Posterior cingulate gyrus (tissue), 11 donors: ENCODE measurements at regions not wholly inside any gene's neighbourhood (a gene's known extent, or its start where the extent isn't known, plus 50 kb on each side); places are given as distances from the start of the nearest gene placed in this dataset.

Experiments
- DNase-seq, 10 donors: peaks; one replicate each; pipeline versions ENCODE4 v3.0.0 to v3.0.0-alpha.2; 2020 to 2021; ENCODE audit warnings: mixed read lengths in 3 of 10
- intact Hi-C: fragments of 100-400 bp; cut with DNase I; formaldehyde crosslinking; loops from one replicate; pipeline ENCODE4 v1.15.1; 2023

DNA sequence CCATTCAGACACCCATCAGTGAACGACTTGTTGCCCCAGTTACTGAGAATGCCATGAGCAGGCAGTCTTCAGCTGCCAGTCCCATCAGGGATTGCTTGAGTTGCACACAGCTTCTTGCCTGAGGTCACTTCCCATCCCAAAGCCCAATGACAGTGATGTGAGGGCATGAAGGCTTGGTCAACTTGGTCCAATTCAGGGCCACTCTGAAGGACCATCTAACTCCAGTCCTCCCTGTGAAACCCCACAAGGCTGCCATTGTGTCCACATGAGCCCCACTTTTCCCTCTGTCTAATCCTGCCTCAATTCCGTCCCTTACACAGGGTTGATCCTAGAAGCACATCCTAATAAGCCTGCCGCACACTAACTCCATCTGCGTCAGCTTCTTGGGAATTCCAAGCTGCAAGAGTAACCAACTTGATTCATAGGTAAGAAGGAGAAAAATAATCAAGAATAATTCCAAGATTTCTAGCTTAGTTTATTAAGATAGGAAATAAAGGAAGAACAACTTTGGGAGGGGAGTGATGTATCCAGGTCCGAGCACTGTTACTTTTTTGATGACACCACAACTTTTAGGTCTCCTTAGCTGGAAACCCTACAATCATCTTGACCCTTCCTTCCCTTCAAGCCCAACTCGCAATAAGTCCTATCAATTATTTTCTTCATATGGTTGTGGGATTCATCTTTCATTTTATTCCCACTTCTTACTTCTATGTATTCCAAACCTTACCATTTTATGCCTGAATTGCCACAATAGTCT, 110.9 kb downstream of the LRRC30 start:
- intact Hi-C loops, result no loop called here
- no peak for DNase-seq

DNA sequence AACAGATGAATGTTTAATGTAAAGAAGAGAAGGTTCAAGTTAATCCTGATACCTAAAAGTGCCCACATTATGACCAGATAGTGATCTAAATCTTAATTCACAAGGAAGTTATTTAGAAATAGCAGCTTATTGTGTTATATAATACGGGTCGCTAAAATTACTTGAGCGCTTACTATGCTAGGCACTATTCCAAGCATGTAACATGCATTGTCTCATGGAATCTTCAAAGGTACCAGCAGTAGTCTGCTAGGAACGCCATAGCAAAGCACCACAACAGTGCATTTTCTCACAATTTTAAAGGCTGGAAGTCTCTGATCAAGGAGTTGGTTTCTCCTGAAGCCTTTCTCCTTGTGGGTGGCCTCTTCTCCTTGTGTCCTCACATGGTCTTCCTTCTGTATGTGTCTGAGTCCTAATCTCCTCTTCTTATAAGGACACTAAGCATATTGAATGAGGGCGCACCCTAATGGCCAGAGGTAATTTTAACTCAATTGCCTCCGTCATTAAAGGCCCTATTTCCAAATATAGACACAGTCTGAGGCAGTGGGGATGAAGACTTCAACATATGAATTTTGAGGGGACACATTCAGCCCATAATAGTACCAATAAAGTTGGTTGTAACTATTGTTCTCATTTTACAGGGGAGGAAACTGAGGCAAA, 118.4 kb downstream of the LRRC30 start:
- intact Hi-C loops, result no loop called here
- no peak for DNase-seq

DNA sequence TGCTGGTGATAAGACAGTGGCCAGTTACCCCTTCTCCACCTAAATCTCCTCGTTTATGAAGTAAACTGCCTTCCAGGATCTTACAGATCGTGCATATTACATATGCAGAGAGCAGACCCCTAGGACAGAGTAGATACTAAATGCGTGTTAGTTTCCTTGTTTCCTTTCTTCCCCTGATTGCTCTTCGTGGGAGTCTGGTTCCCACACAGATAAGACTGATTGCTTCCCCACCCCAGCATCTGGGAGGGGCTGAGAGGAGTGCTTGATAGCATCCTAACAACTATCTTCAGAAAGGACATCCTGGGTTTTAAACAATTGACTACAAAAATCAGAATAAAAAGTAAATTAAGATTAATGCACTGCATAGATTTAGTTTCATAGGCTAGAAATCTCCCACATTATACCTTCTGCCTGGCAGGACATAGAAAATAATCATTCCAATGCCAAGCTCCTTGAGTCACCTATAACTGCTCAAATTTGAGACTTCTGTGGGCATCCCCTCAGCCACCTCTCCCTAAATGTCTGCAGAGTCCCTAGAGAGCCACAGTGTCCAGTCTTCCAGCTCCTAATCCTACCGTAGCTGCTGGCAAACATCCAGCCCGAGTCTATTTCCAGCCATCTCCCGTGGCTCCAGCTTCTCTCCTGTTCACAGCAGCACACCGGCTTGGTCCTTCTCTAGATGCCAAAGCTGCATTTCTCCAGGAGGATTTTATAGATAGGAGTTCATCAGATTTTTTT, 128.3 kb downstream of the LRRC30 start:
- intact Hi-C loops, result no loop called here
- DNase-seq, result peak in 1 of 10 donors; percentile 24

DNA sequence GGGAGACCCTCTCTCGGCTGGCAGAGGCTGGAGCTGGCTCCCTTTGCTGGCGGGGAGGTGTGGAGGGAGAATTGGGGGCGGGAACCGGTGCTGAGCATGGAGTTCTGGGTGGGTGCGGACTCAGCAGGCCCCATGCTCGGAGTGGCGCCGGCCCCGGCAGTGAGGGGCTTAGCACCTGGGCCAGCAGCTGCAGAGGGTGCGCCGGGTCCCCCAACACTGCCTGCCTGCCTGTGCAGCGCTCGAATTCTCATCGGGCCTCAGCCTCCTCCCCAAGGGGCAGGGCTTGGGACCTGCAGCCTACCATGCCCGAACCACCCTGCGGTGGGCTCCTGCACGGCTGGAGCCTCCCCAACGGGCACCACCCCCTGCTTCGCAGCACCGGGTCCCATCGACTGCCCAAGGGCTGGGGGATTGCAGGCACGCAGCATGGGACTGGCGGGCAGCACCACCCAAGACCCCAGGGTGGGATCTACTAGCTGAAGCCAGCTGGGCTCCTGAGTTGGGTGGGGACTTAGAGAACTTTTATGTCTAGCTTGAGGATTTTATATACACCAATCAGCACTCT, 129.8 kb downstream of the LRRC30 start:
- intact Hi-C loops, result loop anchor here (10.0 kb wide), 1 partner anchor 204 kb away; the partner anchor contains the start of gene PTPRM
- DNase-seq, result peak in 1 of 10 donors; percentile 76

DNA sequence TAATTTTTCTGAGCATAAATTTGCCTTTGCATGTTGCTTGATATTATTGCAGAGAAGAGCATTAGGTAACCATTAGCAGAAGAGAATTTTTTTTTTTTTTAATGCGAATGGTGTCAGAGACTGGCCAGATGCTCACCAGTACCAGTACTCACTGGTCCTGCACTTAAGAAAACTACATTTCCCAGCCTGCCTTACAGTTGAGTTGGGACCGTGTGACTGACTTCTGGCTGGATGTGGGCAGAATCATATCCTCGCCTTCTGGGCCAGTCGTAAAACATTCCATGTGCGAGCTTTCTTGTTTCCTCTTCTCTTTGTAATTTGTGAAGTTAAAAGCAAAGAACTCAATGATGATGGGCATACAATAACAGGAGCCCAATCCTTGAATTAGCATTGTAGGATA, 132.4 kb downstream of the LRRC30 start:
- DNase-seq, result no peak
- intact Hi-C loops, result loop anchor here (10.0 kb wide), 1 partner anchor 201 kb away; the partner anchor contains the start of gene PTPRM

DNA sequence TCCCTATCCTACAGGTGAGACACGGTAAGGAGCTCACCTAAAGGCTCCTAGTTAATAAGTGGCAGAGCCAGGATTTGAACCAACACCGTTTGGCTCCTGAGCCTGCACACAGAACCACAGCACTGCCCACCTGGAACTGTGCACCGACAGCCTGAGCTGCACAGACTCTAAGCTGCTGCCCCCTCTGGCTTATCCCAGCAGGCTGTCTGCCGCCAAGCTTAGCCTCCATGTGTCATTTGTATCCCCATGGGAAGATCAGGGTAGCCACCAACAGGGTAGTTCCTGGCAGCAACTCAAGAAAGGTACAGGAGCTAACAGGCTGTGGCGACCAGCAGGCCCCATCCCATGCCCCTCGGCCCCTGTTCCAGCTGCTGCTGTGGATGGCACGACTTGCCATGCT, 135.7 kb downstream of the LRRC30 start:
- intact Hi-C loops, result loop anchor here (10.0 kb wide), 1 partner anchor 198 kb away; the partner anchor contains the start of gene PTPRM
- DNase-seq, result no peak

DNA sequence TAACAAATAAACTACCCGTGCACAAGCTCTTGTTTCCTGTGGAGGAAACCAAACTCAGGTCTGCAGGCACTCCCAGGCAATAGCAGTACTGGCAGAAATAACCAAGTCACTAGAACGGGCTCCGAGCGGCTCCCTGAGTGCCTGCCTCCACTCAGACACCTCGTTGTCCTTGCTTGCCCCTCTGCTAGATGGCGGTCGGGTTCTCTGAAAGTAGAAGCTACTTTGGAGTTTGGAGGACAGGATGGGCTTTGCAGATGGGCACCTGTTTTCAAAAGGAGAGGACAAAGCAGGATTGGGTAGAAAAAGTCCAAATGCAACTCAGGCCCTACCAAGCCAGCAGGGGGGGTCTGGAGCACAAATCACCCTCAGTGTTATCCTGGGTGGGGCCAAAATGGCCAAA, 136.4 kb downstream of the LRRC30 start:
- intact Hi-C loops, result loop anchor here (10.0 kb wide), 1 partner anchor 197 kb away; the partner anchor contains the start of gene PTPRM
- no peak for DNase-seq

DNA sequence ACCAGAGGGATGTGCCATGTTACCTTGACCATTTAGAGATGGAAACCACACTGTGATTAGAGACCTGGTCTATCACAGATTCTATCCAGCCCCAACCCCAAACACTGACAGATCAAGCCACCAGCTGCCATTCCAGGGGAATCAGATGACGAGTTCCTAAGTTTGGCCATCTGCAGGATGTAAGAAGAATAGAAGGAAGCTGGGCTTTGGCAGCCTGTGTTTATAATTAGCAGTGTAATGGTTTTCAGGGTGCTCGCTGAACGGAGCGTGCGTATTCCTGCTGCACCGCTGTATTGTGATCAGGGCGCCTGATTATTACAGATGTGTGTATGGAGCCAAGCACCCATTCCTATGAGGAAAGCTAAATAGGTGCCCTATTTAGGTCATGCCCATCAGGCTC, 138.1 kb downstream of the LRRC30 start:
- intact Hi-C loops, result loop anchor here (10.0 kb wide), 1 partner anchor 196 kb away; the partner anchor contains the start of gene PTPRM
- no peak for DNase-seq

DNA sequence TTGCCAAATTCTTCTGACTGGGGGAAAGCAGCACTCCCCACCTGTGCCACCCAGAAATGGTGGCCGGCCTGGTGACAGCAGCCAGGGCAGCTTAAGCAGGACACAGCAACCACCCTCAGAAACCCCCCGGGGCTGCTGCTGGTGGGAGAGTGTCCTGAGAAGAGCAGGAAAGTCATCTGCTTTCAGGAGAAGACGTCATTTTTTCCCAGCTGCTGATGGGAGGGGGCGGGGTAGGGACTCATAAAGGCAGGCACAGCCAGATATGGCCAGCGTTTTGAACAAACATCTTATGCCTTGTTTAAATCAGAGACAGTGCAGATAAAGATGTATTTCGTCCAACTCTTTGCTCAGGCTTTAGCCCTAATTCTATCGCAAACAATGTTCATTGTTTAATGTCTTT, 139.5 kb downstream of the LRRC30 start:
- intact Hi-C loops, result no loop called here
- peak in 2 of 10 donors; percentile 16 to 36 for DNase-seq

DNA sequence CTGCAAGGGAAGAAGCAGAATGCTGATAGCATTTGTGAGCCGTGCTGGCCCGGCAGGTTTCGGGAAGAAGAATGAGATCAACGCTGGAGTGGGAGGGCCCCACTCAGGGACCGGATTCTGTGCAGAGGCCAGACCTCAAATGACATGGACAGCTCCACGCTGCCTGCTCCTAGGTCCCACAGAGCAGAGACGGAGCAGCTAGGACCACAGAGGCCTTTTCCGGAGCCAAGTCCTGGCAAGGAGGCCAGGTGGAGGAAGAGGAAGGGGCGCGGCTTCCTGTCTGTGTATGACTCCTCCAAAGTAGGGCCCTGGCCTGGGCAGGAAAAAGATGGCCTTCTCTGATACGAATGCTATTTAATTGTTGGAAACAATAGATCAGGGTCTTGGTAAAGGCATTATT, 139.9 kb downstream of the LRRC30 start:
- DNase-seq, result peak in 2 of 10 donors; percentile 20
- intact Hi-C loops, result no loop called here

DNA sequence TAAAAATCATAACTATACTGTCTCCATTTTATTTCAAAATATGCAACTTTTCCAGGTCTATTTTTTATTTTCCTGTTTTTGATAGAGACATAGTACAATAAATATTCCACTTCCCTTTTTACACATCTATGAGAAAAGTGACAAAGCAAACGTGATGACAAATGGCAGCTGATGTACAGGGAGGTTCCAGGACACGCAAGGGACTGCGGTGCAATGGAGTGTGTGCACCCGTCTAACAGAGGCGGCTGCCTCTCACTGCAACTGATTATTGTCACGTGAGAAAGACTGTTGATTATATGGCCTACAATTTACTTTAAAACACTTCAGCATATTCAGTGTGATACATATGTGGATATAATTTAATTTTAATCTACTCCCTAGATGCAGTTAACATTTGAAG, 142.6 kb downstream of the LRRC30 start:
- no peak for DNase-seq

DNA sequence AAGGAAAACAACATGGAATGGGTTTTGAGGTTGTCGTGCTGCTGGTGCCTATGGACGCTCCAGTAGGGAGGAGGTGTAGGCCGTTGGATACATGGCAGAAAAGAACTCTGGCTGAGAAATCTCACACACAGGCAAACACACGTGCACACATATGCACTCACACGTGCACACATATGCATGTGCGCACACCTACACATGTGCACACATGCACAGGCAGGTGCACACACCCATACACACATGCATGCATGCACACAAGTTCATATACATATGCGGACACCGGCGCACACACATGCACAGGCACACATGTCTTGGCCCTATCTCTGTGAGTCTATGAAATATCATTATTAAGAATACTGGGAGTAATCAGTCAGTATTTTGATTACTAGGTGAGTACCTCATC, 150.4 kb downstream of the LRRC30 start:
- intact Hi-C loops, result no loop called here
- DNase-seq, result no peak

More for the DNA sequence above, 142.6 kb downstream of the LRRC30 start:
- intact Hi-C loops, result no loop called here

DNA sequence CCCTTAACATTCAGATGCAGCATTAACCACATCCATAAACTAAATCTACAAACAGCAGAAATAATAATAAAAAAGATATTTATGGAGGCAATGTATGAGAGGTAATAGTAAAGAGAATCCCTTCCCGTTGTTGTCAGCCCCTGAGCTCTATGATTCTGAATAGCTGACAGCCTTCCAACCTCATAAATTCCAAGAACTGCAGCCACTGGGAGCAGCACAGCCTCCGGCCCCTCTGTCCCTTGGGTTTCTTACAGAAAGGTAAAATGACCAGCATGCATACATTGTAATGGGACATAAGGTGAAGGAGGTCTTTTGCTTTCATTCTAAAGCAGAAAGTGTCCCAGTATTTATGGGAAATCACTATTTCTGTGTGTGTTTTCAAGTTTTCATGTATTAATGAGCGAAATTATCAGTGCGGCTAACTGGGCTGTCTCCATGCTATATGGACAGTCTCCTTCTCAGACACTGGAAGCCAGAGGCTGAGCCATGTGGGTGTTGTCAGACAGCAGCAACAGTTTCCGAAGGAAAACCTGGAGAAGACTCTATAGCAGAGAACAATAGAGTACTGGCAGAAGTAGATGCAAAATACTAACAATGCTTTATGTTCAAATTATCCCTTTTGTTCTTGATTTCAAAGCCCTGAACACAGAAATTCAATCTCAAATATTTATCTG, 151.6 kb downstream of the LRRC30 start:
- no peak for DNase-seq
- intact Hi-C loops, result no loop called here

DNA sequence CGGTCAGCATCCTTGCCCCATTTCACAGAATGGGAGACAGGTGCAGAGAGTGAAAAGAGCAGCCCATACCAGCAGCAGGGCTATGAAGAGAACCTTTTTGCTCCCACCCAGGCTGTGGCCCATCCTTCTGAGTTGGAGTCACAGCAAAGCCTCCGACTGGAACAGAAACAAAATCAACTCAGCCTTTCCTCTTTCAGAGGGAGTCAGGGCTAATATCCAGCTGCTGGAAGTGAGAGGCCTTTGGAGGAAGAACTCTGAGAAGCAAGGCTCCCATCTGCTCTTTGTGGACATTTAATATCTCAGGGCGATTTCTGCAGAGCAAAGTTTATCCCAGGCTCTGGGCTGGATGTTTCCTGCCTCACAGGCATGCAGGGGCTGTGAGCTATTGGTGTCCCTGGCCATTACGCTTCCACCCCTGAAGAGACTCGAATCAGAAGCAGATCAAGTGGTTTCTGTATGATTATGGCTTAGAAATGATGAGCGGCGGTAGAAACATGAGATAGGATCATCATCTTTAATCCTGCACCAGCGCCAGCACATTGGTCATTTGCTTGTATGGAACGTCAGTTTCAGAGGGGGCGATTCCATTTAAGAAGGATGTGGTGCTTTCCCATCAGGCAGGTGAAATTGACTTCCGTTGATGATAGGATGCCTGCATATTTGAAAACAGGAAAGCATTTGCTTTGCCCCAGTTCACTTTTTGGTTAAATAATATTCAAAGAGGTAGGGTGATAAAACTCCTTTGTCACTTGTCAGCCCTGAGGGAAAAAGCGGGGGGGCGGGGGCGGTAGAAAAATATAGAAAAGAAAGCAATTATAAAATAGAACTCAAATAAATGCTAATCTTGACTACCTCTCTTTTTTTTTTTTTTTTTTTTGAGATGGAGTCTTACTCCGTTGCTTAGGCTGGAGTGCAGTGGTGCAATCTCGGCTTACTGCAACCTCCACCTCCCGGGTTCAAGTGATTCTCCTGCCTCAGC, 152.4 kb downstream of the LRRC30 start:
- DNase-seq, result no peak
- intact Hi-C loops, result no loop called here

DNA sequence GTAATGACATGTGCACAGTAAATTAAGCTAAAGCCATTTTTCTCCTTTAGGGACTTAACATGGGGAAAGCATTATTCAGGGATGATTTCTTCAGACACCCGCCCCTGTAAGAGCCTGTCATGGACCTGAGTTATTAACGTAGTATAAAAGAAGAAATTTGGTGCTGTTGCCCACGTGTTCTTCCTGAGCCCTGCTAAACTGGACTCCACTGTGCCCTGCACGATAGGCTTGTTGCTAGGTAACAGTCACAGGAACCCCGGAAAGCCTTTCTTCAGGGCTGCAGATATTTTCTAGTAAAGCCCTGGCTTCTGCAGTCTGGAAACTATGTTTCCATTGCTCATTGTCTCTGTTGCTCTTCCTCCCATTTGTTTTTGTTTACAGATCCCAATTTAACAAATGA, 157.9 kb downstream of the LRRC30 start:
- no peak for DNase-seq
- intact Hi-C loops, result no loop called here

DNA sequence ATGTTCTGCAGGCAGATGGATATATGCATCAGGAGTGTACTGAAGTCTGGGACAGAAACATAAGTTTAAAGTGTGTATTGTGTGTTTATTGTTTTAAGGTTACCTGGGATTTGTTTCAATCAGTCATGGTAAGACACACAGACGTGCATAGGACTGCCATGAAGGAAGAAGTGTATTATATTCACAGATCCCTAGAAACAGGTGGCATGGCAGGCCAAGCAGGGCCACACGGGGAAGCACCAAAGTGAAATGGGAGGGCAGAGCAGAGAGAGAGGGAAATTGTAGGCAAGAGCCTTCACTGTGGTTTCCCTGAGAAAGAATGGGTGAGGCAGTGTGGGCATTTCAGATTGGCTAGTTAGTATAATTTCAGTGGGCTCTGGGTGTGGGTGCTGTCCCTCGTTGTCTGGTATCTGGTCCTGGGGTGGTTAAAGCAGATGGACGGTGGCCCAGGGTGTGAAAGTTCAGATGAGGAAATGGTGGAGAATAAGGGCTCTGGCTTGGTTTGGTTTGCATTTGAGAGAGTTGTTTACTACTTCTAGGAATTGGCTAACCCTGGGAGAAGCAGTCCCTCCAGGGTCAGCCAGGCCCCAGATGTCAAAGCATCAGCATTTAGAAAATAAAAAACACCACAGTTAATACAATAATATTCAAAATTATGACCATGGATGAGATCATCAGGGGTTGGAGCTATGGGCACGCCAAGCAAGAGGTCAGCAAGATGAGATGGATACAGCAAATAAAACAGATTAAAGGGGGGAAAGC, 160.0 kb downstream of the LRRC30 start:
- DNase-seq, result no peak
- intact Hi-C loops, result no loop called here

DNA sequence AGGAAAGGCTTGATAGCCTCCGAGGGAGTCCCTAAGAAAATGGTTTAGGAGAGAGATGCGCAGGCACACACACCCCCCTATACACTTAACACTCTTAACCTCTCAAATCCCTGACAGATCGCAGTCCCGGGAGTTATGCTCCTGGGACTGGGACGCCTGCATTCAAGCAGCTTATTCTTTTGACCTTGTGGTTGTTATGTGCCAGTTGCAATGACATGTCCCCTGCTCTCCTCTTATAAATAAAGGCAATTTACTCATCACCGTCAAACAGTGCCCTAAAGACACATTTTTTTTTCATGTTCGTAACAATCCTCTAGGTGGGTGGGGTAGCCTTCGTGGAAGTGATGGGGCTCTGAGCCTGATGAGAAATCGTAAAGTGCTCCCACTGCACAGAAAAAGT, 162.2 kb downstream of the LRRC30 start:
- DNase-seq, result no peak
- intact Hi-C loops, result no loop called here

DNA sequence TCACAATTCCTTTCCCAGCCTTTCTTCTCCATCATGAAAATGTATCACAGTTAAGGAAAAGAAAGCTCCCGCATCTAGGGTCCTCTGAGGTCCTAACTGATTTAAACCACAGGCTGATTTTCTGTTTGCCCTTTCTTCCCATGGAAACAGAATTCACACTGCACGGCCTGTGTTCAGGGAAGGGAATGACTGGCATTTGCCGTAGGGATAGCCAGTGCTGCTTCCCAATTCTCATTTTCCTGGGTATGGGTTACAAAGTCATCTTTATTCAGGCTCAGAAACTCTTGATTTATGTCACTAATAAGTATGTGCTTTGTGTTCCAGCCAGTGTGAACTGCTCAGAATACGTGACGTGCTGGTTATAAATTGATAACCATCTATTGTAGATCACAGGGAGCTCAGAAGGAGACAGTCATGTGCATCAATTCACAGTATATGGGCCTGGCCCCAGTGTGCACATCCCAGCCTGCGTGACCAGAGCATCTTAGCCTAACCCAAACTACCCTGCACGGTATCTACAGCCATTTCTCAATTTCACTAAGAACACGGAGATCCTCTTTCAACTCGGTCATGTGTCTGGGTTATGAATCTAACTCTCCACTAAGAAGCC, 163.3 kb downstream of the LRRC30 start:
- no peak for DNase-seq

More for the DNA sequence above, 163.3 kb downstream of the LRRC30 start:
- intact Hi-C loops, result no loop called here
